HL-60 (cell line): ENCODE measurements at regions not wholly inside any gene's neighbourhood (a gene's known extent, or its start where the extent isn't known, plus 50 kb on each side); places are given as distances from the start of the nearest gene placed in this dataset.

Experiments
- DNase-seq, 2 experiments: peaks; one replicate each; pipeline ENCODE4 v3.0.0-alpha.2; 2010 to 2020; ENCODE audit warnings: low read depth in 1 of 2, low spot score in 1 of 2
- H3K27ac ChIP-seq: fragments of 250-450 bp; sonication (Bioruptor Pico); replicated peaks from 2 replicates; pipeline ENCODE4 v1.5.1; 2020; ENCODE audit warnings: mild to moderate bottlenecking, moderate library complexity
- H3K27me3 ChIP-seq: fragments of 250-450 bp; sonication (Bioruptor Pico); 2 replicates; pipeline ENCODE4 v1.5.1; 2021; ENCODE audit warnings: mild to moderate bottlenecking, moderate library complexity; ENCODE audit not compliant: insufficient read depth, poor library complexity, severe bottlenecking
- H3K4me3 ChIP-seq: replicated peaks from 2 replicates; pipeline ENCODE4 v1.5.1; 2011; ENCODE audit warnings: mild to moderate bottlenecking, control low read depth, low read length; ENCODE audit not compliant: insufficient read depth
- GABPA ChIP-seq: IDR thresholded peaks from 2 replicates; pipeline ENCODE4 v1.6.1; 2012; ENCODE audit warnings: low read depth
- POLR2AphosphoS5 ChIP-seq: IDR thresholded peaks from 2 replicates; pipeline ENCODE4 v1.6.1; 2012; ENCODE audit warnings: low read depth
- SPI1 ChIP-seq: IDR thresholded peaks from 2 replicates; pipeline ENCODE4 v1.6.1; 2012; ENCODE audit warnings: low read depth, mild to moderate bottlenecking, borderline replicate concordance
- TF ChIP-seq, protein P1 (sequence below): IDR thresholded peaks from one replicate; pipeline ENCODE4 v1.5.1; 2011; ENCODE audit warnings: low read length, control low read depth, inconsistent platforms; ENCODE audit not compliant: insufficient read depth
- TF ChIP-seq, protein P2 (sequence below): IDR thresholded peaks from 2 replicates; pipeline ENCODE4 v1.6.1; 2012; ENCODE audit warnings: low read depth; ENCODE audit not compliant: insufficient replicate concordance

DNA sequence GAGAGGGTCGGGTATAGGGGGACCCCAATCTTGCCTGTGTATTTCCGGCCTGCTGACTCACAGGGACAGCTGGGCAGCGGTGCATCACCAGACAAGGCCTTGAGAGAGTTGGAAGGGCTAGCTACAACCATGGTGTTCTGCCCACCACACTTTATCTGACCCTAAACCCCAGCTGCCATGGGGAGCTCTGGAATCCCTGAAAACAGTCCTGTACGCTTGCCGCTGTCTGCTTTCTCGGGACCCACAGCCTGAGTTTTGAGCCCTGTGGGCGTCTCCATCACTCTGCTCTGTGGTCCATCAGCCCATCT is 100.4 kb upstream of the GSE1 start:
- no peak overlapping the region for H3K27ac ChIP-seq

DNA sequence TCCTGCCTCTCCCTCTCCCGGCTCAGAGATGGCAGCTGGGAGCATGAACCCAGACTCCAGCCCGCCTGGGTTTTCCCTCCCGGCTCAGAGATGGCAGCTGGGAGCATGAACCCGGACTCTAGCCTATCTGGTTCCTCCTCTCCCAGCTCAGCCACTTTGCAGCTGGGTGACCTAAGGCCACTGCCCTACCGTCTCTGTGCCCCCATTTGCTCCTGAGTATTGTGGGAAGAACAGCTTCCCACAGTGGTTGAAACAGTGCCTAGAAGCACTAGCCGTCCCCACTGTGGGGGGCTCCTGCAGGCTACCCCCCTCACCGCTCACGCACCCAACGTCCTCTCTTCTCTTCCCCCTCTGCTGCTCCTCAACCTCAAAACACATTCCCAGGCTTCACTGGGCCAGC is 99.9 kb upstream of the GSE1 start:
- no peak for DNase-seq
- H3K4me3 ChIP-seq, result no peak overlapping the region

More for the DNA sequence above, 100.4 kb upstream of the GSE1 start:
- Histone ChIP-seq H3K27me3 (no peaks in the 10 kb centered on the region), H3K4me3 (no peak overlapping the region)
- DNase-seq, result no peak
- TF ChIP-seq SPI1, result no peak
- no peak for TF ChIP-seq POLR2AphosphoS5
- TF ChIP-seq, protein P1, sequence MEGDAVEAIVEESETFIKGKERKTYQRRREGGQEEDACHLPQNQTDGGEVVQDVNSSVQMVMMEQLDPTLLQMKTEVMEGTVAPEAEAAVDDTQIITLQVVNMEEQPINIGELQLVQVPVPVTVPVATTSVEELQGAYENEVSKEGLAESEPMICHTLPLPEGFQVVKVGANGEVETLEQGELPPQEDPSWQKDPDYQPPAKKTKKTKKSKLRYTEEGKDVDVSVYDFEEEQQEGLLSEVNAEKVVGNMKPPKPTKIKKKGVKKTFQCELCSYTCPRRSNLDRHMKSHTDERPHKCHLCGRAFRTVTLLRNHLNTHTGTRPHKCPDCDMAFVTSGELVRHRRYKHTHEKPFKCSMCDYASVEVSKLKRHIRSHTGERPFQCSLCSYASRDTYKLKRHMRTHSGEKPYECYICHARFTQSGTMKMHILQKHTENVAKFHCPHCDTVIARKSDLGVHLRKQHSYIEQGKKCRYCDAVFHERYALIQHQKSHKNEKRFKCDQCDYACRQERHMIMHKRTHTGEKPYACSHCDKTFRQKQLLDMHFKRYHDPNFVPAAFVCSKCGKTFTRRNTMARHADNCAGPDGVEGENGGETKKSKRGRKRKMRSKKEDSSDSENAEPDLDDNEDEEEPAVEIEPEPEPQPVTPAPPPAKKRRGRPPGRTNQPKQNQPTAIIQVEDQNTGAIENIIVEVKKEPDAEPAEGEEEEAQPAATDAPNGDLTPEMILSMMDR, result no peak

DNA sequence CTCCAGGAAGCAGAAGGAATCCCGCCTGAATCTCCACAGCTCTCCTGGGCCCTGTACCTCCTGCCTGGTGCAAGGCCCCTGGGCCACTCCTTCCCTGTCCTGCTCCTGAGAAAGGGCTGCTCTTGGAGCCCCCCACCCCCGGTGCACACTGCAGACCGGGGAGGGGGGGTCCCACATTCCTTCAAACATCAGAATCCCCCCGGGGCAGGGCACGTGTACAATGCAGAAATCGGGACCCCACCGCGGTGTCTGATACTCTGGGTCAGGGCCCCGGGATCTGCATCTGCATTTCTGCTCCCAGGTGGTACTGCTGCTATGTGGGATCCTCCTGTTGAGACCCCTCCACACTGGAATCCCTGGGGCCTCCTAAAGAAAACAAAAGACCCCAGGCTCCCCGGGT is 99.5 kb upstream of the GSE1 start:
- no peak overlapping the region for H3K4me3 ChIP-seq
- no peaks in the 10 kb centered on the region for H3K27me3 ChIP-seq
- no peak overlapping the region for H3K27ac ChIP-seq
- DNase-seq, result no peak
- no peak for TF ChIP-seq SPI1
- TF ChIP-seq POLR2AphosphoS5, result no peak
- TF ChIP-seq, protein P2, sequence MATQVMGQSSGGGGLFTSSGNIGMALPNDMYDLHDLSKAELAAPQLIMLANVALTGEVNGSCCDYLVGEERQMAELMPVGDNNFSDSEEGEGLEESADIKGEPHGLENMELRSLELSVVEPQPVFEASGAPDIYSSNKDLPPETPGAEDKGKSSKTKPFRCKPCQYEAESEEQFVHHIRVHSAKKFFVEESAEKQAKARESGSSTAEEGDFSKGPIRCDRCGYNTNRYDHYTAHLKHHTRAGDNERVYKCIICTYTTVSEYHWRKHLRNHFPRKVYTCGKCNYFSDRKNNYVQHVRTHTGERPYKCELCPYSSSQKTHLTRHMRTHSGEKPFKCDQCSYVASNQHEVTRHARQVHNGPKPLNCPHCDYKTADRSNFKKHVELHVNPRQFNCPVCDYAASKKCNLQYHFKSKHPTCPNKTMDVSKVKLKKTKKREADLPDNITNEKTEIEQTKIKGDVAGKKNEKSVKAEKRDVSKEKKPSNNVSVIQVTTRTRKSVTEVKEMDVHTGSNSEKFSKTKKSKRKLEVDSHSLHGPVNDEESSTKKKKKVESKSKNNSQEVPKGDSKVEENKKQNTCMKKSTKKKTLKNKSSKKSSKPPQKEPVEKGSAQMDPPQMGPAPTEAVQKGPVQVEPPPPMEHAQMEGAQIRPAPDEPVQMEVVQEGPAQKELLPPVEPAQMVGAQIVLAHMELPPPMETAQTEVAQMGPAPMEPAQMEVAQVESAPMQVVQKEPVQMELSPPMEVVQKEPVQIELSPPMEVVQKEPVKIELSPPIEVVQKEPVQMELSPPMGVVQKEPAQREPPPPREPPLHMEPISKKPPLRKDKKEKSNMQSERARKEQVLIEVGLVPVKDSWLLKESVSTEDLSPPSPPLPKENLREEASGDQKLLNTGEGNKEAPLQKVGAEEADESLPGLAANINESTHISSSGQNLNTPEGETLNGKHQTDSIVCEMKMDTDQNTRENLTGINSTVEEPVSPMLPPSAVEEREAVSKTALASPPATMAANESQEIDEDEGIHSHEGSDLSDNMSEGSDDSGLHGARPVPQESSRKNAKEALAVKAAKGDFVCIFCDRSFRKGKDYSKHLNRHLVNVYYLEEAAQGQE, result no peak
- TF ChIP-seq GABPA, result no peak

More for the DNA sequence above, 99.9 kb upstream of the GSE1 start:
- TF ChIP-seq, protein P2, result no peak
- TF ChIP-seq SPI1, result no peak
- no peak for TF ChIP-seq GABPA
- TF ChIP-seq, protein P1, result no peak
- no peak for TF ChIP-seq POLR2AphosphoS5
- no peaks in the 10 kb centered on the region for H3K27me3 ChIP-seq
- no peak overlapping the region for H3K27ac ChIP-seq

DNA sequence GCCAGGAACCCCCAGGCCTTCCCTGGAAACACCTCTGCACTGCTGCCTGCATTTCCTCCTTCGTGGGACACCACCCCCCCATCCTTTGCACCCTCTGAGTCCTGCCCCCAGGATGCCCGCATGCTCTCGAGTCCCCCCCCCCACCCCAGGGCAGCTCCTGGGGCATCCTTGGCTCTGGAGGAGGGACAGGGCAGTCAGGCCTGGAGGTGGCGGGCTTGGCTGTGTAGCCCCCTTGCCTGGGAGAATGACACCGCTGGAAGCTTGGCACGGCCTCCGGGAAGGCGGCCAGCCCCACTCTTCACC is 98.9 kb upstream of the GSE1 start:
- TF ChIP-seq, protein P2, result no peak
- TF ChIP-seq GABPA (no peak), POLR2AphosphoS5 (no peak), SPI1 (no peak)
- TF ChIP-seq, protein P1, result no peak
- Histone ChIP-seq H3K27ac (no peak overlapping the region), H3K27me3 (no peaks in the 10 kb centered on the region), H3K4me3 (no peak overlapping the region)
- no peak for DNase-seq
